Esophagus muscularis mucosa (tissue), 3 donors: ENCODE measurements at regions not wholly inside any gene's neighbourhood (a gene's known extent, or its start where the extent isn't known, plus 50 kb on each side); places are given as distances from the start of the nearest gene placed in this dataset.

Experiments
- POLR2A ChIP-seq: fragments of 450-650 bp; IDR thresholded peaks from one replicate; pipeline ENCODE4 v1.6.1; 2017; ENCODE audit warnings: antibody characterized with exemption, moderate library complexity, mild to moderate bottlenecking, low read depth
- TF ChIP-seq, protein P1 (sequence below), 3 experiments: fragments of 200-600 bp in 2 of 3; fragments of 450-650 bp in 1 of 3; sonication (generic) in 2 of 3; IDR thresholded peaks; one replicate each; pipeline ENCODE4 v1.5.1; 2017 to 2019; ENCODE audit warnings: antibody characterized with exemption in 3 of 3, mild to moderate bottlenecking in 2 of 3, moderate library complexity in 1 of 3

DNA sequence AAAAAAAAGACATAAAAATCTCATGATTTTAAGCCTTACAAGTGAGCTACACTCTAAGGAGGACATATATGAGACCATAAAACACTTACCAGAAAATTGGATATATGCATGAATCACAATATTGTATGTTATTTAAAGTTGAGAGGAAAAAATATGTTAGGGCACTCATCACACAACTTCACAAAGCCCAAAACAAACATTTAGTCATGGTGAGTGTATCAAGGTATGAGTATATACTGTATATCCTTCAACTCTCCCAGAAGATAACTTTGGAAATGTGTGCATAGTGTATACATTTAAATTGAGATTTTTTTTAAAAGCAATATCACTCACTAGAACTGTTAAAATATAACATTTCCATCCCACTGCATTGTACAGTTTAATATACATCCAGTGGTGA is 259.3 kb downstream of the SRGAP2C start:
- TF ChIP-seq POLR2A: no peak
- TF ChIP-seq, protein P1, sequence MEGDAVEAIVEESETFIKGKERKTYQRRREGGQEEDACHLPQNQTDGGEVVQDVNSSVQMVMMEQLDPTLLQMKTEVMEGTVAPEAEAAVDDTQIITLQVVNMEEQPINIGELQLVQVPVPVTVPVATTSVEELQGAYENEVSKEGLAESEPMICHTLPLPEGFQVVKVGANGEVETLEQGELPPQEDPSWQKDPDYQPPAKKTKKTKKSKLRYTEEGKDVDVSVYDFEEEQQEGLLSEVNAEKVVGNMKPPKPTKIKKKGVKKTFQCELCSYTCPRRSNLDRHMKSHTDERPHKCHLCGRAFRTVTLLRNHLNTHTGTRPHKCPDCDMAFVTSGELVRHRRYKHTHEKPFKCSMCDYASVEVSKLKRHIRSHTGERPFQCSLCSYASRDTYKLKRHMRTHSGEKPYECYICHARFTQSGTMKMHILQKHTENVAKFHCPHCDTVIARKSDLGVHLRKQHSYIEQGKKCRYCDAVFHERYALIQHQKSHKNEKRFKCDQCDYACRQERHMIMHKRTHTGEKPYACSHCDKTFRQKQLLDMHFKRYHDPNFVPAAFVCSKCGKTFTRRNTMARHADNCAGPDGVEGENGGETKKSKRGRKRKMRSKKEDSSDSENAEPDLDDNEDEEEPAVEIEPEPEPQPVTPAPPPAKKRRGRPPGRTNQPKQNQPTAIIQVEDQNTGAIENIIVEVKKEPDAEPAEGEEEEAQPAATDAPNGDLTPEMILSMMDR (IDR thresholded peaks at IDR 0.05): no peak
